ENCODE measurements at regions not wholly inside any gene's neighbourhood (a gene's known extent, or its start where the extent isn't known, plus 50 kb on each side); places are given as distances from the start of the nearest gene placed in this dataset.
A peak's percentile ranks its signal among the peaks of the same experiment; 100 is the strongest.

DNA sequence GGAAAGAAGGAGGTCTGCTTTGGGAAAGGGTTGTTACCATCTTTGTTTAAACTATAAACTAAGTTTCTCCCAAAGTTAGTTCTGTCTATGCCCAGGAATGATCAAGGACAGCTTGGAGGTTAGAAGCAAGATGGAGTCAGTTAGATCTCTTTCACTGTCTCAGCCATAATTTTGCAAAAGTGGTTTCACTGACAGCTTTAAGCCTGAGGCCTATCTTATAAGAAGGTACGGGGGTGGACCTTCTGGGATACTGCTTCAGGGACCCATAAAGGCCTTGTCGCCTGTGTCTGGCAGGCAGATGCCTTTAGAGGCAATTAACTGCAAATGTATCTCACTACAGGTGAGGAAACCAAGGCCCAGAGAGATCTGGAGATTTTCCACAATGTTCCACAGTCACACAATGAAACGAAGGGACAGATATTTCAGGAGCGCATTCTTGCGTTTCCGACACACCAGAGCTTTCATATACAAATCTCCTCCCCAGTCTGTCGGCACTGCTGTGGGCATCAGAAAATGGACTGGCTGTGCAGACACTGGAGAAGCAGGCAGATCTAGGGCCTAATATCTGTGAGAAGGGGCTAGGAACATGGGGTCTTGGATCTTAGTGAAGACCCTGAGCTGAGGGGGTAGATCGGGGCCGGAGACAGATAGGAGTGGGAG lies 169.5 kb upstream of the SMAD3 start:
- no peak for DNase-seq (ENCODE audit: low spot score)
- intact Hi-C loops (cut with DNase I), result no loop called here

DNA sequence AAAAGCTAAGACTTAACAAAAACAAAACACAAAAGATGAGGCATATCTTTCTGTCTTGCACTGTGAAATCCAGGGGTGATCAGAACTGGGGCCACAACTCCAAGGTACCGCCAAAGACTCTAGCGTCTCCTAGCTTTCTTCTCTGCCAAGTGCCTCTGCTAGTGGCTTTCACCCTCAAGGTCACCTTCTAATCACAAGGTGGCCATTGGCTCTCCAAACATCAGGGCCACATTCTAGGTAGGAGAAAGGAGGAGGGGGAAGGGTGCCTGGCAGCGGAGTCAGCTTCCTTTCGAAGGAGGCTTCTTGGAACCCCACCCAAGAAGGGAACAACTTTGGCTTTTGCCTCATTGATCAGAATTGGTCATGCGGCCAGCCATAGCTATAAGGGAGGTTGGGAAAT lies 168.8 kb upstream of the SMAD3 start:
- intact Hi-C loops (cut with DNase I), result no loop called here
- DNase-seq (ENCODE audit: low spot score), result no peak

DNA sequence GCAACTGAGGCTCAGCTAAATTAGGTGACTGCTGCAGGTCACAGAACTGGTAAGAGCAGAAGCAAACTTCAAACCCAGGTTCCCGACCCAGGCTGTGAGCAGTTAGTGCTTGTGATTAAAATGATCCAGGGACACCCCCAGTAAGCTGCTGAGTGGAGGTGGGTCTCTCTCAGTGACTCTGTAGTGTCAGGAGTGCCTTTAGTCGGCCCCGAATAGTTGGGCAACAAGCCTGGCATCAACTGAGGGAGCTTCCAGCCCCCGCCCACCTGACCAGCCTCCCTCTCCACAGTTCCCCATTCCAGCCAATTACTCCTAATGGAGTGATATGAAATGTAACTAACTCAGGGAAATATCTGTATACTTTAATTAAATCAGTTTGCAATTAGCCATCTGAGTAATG lies 168.0 kb upstream of the SMAD3 start:
- DNase-seq (ENCODE audit: low spot score), result no peak
- intact Hi-C loops (cut with DNase I), result no loop called here

DNA sequence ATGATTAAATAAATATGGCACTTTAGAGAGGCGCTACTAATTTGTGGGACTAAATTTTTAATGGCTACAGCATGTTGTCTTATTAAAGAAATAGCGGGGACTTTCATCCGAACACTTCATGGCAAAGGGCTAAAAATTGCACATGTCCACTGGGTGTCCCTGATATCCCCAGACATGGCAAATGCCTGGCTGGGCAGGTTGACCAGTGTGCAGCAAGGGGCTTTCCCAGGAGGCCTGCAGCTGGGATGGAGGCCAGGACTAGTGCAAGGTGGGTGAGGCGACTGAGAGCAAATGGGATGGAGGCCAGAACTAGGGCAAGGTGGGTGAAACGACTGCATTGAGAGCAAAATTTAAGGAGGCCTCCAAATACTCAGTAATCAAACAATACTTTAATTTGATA lies 167.4 kb upstream of the SMAD3 start:
- intact Hi-C loops (cut with DNase I), result no loop called here
- DNase-seq (ENCODE audit: low spot score), result peak; percentile 26

DNA sequence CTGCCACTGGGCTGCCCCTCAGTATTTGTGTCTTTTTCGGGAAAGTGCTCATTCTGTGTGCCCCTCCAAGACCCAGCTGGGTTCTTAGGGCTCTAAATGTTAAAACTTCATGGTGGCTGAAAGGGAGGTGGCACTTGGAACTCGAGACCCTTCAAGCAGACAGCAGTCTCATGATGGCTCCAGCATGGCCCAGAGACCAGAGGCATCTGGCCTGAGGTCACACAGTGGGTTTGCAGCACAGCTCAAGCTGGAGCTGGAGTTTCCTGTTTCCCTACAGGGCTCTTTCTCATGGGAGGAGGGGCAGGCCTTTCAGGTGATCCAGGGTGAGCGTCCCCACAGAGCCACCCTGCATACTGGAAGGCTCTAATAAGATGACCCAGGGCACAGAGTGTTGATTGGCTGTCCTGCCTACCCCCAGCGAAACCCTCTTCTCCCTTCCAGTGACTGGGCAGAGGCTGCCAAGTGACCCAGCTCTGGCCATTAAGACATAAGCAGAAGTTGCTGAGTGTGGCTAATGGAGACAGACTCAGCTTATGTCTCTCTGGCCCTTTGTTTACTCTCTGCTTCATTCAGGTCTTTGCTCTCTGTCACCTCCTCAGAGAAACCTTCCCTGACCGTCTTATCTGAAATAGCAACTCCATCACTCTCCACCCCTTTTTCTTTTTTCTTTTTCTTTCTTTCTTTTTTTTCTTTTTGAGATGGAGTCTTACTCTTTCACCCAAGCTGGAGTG lies 166.6 kb upstream of the SMAD3 start:
- intact Hi-C loops (cut with DNase I), result no loop called here
- peak; percentile 52 for DNase-seq (ENCODE audit: low spot score)

DNA sequence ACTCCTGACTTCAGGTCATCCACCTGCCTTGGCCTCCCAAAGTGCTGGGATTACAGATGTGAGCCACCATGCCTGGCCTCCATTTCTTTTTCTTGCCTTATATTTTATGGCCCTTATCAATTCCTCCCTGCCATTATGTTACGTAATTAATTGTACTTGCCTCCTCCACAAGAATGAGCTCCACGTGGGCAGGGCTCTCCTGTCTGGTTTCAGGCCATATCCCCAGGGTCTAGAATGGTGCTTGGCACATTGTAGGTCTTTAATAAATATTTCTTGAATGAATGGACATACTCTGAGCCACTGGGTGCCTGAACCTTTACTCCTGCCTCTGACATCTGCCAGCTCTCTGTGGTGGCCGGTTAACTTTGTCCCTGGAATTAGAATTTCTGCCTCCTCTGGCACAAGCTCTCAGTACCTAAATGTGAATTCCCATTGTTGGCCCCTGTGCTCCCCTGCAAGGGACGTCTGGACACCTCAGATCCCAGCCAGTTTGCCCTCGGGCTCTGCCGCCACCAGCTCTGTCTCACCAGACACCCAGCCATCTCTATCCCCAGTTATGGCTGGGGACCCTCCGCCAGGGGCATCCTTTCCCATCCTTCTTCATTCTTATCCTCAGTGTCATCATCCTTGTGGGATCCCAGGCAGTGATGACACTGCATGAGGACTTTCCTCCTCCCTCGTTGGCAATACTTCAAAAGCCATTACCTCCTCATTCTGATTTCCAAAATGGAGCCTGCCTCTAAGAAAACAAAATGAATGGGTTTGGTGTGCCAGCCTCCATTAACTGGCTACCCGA lies 165.6 kb upstream of the SMAD3 start:
- intact Hi-C loops (cut with DNase I), result no loop called here
- DNase-seq (ENCODE audit: low spot score), result peak; percentile 40

DNA sequence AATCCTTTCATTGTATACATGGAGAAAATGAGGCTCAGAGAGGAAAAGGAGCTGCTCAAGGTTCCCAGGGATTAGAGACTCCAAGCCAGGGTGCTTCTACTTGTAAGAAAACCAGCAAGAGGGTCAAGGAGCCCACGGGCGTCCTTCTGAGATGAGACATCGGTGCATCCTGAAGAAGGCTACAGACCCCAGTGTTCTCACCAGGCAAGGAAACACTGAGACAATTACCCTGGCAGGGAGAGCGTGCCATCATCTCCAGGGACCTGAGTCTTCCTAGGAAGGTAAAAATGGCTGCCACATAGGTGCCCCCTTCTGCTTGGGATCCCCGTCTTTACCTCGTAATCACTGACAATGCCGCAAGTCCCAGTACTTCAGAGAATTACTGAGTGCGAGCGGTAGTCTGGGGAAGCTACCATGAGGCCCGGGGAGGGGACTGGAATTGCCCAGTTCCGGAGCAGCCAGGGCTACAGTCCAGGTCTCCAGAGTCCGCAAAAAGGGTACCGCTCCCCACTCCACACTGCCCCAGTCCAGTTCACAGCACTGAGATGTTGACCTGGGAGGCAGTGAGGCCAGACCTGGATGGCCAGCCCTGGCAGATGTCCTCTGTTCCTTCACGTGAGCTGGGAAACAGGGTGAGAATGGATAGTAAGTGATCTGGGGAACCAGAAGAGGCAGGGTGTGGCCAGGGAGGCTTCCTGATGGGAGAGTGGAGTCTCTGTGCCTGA lies 164.7 kb upstream of the SMAD3 start:
- DNase-seq (ENCODE audit: low spot score), result peak; percentile 66
- intact Hi-C loops (cut with DNase I), result no loop called here

DNA sequence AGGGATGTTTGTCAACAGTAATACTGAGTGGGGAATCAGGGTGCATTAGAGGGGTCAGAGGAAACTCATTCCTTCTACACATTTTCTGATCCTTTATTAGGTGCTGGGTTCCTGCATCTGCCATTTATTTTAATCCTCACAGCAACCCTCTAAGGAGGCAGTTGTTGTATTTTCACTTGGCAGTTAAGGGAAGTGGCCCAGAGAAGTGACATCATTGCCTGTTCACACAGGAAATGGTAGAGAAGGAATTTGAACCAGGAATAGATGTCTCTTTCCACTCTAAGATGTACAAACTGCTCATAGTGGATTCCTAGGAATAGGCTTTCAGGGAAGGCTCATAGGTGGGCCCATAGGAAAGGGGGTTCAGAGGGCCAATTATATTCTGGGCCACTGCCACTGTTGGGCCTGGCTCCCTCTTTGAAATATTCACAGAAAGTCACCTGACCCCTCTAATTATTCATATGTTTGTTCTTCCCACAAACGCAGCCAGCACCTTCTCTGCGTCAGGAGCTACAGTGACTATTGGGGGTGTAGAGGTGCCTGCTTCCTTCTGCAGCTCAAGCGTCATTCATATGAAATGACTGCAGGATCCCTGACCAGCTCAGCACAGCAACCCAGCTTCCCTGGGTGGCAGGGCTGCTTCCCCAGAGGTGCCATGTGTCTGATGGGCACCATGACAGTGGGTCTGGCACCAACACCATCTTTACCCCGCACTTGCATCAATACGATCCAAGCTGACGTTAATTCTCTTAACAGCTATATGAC lies 163.9 kb upstream of the SMAD3 start:
- intact Hi-C loops (cut with DNase I), result no loop called here
- peak; percentile 10 for DNase-seq (ENCODE audit: low spot score)

DNA sequence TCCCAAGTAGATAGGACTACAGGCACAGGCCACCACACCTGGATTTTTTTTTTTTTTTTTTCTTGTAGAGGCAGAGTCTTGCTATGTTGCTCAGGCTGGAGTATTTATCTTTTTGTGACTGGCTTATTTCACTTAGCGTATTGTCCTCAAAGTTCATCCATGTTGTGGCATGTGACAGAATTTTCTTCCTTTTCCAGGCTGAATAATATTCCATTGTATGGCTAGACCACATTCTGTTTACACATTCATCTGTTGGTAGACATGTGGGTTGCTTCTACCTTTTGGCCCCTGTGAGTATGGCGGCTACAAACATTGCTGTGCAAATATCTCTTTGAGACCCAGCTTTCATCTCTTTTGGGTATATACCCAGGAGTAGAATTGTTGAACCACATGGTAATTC lies 160.2 kb upstream of the SMAD3 start:
- intact Hi-C loops (cut with DNase I), result no loop called here
- no peak for DNase-seq (ENCODE audit: low spot score)

DNA sequence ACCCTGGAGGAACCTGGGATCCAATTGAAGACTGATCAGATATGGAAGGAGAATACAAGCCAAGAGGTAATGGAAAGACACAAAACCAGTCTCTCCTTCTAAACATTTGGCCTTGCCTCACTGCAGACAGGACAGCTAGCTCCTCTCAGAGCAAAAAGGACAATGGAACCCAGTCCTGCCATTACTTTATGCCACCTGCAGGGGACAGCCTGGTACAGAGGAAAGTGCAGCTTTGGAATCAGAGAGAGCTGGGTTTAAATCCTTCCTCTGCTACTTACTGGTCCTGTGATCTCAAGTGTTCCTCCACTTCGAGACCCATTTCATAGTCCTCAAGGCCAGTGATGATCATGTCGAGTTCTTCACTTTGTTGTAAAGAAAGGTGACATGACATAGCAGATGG lies 159.4 kb upstream of the SMAD3 start:
- no peak for DNase-seq (ENCODE audit: low spot score)
- intact Hi-C loops (cut with DNase I), result no loop called here

DNA sequence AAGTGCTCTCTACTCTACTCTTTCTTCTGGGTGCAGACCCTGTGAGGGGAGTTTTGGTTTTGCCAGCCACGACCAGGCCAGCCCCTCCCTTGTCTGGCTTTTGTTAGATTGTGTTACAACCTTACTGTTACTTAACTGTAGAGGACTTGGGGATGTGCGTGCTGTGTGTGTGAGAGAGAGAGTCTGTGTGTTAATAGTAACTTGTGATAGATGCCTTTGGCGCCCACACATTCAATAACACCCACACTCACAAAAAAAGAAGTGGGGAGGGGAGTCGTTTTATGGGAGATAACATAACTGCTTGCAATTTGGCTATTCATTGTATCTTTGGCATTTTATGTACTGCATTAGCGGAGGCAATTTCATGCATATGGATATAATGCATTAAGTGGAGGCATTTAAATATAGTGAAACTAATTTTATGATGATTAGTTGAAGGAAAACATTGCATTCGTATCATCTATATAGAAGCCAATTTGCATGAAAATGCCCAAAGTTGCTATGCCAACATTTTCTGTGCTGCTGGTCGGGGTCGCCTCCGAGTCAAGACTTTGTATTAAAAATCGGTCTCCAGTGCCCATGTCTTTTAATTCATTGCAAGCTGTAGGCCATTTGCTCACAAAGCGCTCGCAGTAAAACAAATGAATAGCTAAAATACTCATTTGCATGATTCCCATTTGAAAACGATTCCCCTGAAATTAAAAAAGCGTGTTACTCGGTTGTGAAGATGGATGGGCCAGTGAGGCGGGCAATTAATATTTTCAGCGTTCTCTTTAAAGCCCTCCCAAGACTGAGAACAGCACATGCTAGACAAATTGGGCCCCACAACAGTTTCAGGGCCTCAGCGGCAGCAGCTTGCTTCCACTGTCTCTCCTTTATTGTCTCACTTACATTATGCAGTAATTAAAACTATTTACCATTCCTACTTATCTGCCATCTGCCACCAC lies 158.5 kb upstream of the SMAD3 start:
- intact Hi-C loops (cut with DNase I), result no loop called here
- no peak for DNase-seq (ENCODE audit: low spot score)

DNA sequence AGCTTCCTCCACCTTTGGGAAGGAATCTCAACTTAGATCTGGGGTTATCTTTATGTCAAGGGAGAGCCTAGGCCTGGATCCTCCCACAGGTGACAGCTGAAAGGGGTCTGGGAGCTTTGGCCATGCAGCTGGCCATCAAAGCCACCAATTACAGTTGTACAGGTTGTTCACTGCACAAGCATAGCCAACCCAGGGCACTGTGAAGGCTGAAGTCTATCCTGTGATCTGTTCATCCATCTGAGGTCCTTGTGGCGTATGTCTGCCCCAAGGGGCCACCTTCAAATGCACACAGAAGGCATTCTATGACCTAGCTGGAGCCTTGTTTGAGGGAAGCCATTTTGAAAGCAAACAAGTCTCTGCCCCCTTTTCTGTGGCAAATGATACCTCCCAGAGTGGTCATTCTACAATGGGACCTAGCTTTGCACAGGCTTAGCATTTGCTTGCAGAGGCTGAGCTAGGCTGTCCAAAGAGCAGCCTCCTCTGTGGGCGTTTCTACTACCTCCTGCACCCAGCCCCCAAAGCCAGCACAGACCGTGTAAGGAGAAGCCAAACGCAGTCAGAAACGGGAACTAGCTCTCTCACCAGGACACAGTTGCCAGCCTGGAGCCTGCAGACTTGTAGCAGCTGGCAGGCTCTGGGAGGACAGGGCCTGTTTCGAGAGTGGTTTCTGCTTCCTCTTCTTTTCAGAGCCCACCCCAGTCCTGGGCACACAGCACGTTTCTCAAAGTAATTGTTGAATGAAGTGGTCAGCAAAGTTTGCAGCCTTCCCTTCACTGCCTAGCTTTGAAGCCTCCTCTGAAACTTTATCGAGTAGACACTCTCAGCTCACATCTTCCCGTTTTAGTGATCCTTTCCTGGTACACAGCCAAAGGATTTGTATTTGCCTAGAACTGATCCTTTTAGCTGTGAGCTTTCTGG lies 157.3 kb upstream of the SMAD3 start:
- intact Hi-C loops (cut with DNase I), result no loop called here
- DNase-seq (ENCODE audit: low spot score), result peak; percentile 85

DNA sequence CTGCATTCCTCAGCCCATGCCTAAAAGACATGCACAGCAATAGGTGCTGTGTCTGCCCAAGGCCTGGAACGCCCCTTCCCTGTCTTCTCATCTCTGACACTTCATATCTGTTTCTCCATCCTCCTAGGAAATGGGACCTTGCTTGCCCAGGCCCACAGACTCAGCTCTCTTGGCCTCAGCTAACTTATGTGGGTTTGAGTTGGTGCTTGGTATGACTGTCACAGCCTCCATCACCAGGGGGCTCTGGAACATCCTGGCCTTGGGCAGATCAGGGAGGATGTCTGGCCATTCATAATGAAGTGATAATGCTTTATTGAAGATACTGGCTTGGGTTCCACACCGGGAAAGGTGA lies 156.7 kb upstream of the SMAD3 start:
- DNase-seq (ENCODE audit: low spot score), result no peak

DNA sequence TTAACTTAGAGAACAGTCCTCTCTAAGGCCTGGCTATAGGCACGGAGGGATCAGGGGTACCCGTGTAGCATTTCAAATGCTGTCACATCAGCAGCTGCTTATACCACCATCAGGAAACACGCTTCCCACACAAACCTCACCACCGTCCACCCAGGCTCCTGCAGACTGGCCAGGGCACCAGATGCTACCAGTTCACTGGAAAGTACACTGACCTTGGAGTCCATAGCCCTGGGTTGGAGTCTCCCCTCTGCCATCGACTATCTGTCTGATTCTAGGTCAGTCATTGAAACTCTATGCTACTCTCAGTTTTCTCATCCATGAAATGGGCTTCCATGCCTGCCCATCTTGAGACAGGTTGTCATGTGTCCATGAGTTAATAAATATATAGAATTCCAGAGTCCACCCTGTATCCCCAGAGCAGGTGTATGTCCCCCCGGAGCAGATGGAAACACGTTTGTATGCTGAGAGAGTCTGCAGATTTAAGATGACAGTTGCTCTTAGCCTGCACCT lies 156.0 kb upstream of the SMAD3 start:
- intact Hi-C loops (cut with DNase I), result no loop called here
- no peak for DNase-seq (ENCODE audit: low spot score)

More for the DNA sequence above, 156.7 kb upstream of the SMAD3 start:
- intact Hi-C loops (cut with DNase I), result no loop called here

DNA sequence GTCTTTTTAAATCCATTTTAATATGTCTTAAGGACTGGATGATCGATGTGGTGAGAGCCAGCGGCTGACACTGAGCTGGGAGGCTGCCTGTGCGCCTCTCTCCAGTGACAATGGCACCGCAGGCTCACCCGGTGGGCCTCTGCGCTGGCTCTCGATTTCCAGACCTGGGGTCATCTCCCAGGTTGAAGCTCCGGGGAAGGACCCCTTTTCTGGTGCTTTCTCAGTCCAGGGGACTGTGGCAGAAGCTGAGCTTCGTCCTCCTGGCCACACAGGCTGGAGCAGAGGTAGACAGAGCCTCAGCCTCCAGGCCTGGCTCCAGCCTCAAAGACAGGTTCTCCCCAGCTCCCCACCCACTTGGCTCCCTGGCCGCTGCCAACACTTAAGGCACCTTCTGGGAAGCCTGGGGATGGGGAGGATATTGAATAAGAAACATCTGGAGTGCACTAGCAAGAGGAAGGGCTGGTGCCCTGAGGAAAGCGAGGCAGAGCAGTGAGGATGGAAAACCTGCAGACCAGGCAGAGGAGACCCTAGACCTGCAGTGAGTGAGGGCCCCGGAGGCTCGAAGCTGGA lies 154.2 kb upstream of the SMAD3 start:
- intact Hi-C loops (cut with DNase I), result no loop called here
- no peak for DNase-seq (ENCODE audit: low spot score)

DNA sequence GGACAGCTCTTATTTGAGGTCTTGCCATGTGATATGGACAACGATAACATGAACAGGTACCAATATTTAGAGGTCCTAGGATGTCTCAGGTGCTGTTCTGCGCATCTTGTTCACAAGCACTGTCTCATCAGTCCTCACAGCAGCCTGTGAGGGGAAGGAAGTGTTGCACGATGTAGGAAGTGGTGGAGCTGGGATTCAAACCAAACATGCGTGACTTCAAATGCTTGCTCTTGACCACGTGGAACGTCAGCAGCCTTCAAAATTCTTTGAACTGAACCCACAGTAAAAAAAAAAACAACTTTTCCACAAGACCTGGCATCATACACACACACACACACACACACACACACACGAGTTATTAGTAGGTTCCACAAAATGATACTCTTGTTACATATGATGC lies 153.4 kb upstream of the SMAD3 start:
- no peak for DNase-seq (ENCODE audit: low spot score)
- intact Hi-C loops (cut with DNase I), result no loop called here

DNA sequence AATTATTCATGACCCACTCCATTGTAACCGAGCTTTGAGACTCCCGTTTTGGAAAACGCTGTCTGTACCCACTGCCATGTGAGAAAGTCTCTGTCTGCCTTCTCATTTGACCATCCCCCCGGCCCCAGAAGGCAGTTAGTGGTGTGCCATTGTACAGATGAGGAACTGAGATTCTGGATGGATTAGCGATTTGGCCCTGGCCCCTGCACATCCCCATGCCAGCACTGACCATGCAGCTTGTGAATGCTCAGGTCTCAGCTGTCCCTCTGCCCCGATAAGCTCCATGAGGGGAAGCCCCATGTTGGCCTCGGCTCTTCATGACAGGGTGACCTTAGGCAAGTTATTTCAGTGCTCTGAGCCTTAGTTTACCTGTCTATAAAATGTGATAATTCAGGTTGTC lies 153.0 kb upstream of the SMAD3 start:
- intact Hi-C loops (cut with DNase I), result no loop called here
- DNase-seq (ENCODE audit: low spot score), result no peak

Data from posterior vena cava (tissue), 2 donors.